OCI-LY7 (cell line): ENCODE measurements at regions not wholly inside any gene's neighbourhood (a gene's known extent, or its start where the extent isn't known, plus 50 kb on each side); places are given as distances from the start of the nearest gene placed in this dataset.
"Not testable (repeated sequence)": the region's sequence is repeated elsewhere in the genome, so short reads cannot be mapped to it uniquely, and the experiment has no call there.

ENCODE experiments used
- BruUV-seq: library from RNA; stranded (reverse); fragments of 400-500 nt; replicated peaks from 2 replicates; lab custom pipeline; 2021; lab: Mats Ljungman, UMichigan
- CTCF ChIA-PET: fragments of 300-600 bp; sonication (Branson Sonifier 250); formaldehyde crosslinking; loops from one replicate; lab custom pipeline; 2022; ENCODE audit warnings: antibody characterized with exemption; ENCODE audit not compliant: unreplicated experiment; lab: Charles Lee
- POLR2A ChIA-PET: fragments of 300-600 bp; sonication (Branson Sonifier 250); formaldehyde crosslinking; loops from one replicate; lab custom pipeline; 2022; ENCODE audit warnings: antibody characterized with exemption; lab: Charles Lee
- DNase-seq: peaks from one replicate; pipeline ENCODE4 v3.0.0-alpha.2; 2015; ENCODE audit warnings: low spot score
- H2AFZ ChIP-seq: fragments of 200-600 bp; sonication (generic), shearing (Covaris generic); 2 replicates; pipeline ENCODE4 v1.6.1; 2014; ENCODE audit warnings: mild to moderate bottlenecking, antibody characterized with exemption, low read length, moderate library complexity
- H3K27ac ChIP-seq: fragments of 200-600 bp; sonication (generic); 2 replicates; pipeline ENCODE4 v1.5.1; 2014; ENCODE audit warnings: mixed run types, low read depth, mild to moderate bottlenecking, moderate library complexity, low read length, inconsistent platforms; ENCODE audit not compliant: poor library complexity, severe bottlenecking
- H3K36me3 ChIP-seq: fragments of 200-600 bp; sonication (generic); 2 replicates; pipeline ENCODE4 v1.6.1; 2014; ENCODE audit warnings: mild to moderate bottlenecking, antibody characterized with exemption, low read length, moderate library complexity, mixed read lengths; ENCODE audit not compliant: insufficient read depth
- H3K4me1 ChIP-seq: fragments of 200-600 bp; sonication (generic); 2 replicates; pipeline ENCODE4 v1.5.1; 2014; ENCODE audit warnings: mild to moderate bottlenecking, low read length; ENCODE audit not compliant: insufficient read depth, poor library complexity, severe bottlenecking
- H3K4me2 ChIP-seq: fragments of 200-600 bp; sonication (generic); 2 replicates; pipeline ENCODE4 v1.6.1; 2014; ENCODE audit warnings: mild to moderate bottlenecking, low read length
- H3K4me3 ChIP-seq: fragments of 200-600 bp; sonication (generic); 2 replicates; pipeline ENCODE4 v1.5.1; 2014; ENCODE audit warnings: mild to moderate bottlenecking, low read depth, low read length; ENCODE audit not compliant: poor library complexity, severe bottlenecking
- H3K79me2 ChIP-seq: fragments of 200-600 bp; sonication (generic); 2 replicates; pipeline ENCODE4 v1.6.1; 2016; ENCODE audit warnings: low read depth, mild to moderate bottlenecking, low read length, moderate library complexity, mixed read lengths; ENCODE audit not compliant: insufficient read depth
- H3K9me2 ChIP-seq: fragments of 200-600 bp; sonication (generic); 2 replicates; pipeline ENCODE4 v1.6.1; 2016; ENCODE audit warnings: mild to moderate bottlenecking, low read length, mixed read lengths; ENCODE audit not compliant: insufficient read depth
- H3K9me3 ChIP-seq: fragments of 200-600 bp; sonication (generic); 2 replicates; pipeline ENCODE4 v1.6.1; 2014; ENCODE audit warnings: mild to moderate bottlenecking, mixed run types, low read length, mixed read lengths
- H4K20me1 ChIP-seq: fragments of 200-600 bp; sonication (generic); 2 replicates; pipeline ENCODE4 v1.6.1; 2014; ENCODE audit warnings: mild to moderate bottlenecking, antibody characterized with exemption, low read length, moderate library complexity, mixed read lengths; ENCODE audit not compliant: insufficient read depth
- CTCF ChIP-seq: fragments of 200-600 bp; sonication (generic); conservative IDR thresholded peaks from 2 replicates; pipeline ENCODE4 v1.5.1; 2014; ENCODE audit warnings: mild to moderate bottlenecking, antibody characterized with exemption, low read length, moderate library complexity, mixed read lengths
- EZH2phosphoT487 ChIP-seq: fragments of 200-600 bp; sonication (generic); IDR thresholded peaks from 2 replicates; pipeline ENCODE4 v1.6.1; 2018; ENCODE audit warnings: low read depth, borderline replicate concordance, mild to moderate bottlenecking, mixed run types, antibody characterized with exemption, low read length, moderate library complexity, mixed read lengths
- intact Hi-C: fragments of 100-400 bp; cut with micrococcal nuclease; formaldehyde crosslinking; loops from one replicate; pipeline ENCODE4 v1.10.0; 2022; ENCODE audit not compliant: unreplicated experiment

GRCh38 chr11:106309070-106309684, 231.7 kb downstream of the AASDHPPT start:
- BruUV-seq: no TSS peak
- Histone ChIP-seq H3K4me2 (no peak overlapping the region), H3K4me1 (no peaks in the 10 kb centered on the region), H3K36me3 (no peaks in the 10 kb centered on the region), H2AFZ (no peak overlapping the region), H4K20me1 (no peaks in the 10 kb centered on the region), H3K27ac (no peak overlapping the region), H3K9me2 (no peaks in the 10 kb centered on the region), H3K79me2 (no peaks in the 10 kb centered on the region), H3K9me3 (no peaks in the 10 kb centered on the region), H3K4me3 (no peak overlapping the region)
- ChIA-PET POLR2A (no interaction called here), CTCF (no interaction called here)
- intact Hi-C loops: no loop called here
- TF ChIP-seq EZH2phosphoT487: no peak
- TF ChIP-seq CTCF: no peak
- no peak for DNase-seq

GRCh38 chr11:106311531-106312230, 234.2 kb downstream of the AASDHPPT start:
- Histone ChIP-seq H3K79me2 (no peaks in the 10 kb centered on the region), H3K27ac (no peak overlapping the region), H2AFZ (no peak overlapping the region), H3K4me1 (no peaks in the 10 kb centered on the region), H3K9me2 (no peaks in the 10 kb centered on the region), H4K20me1 (no peaks in the 10 kb centered on the region), H3K4me3 (no peak overlapping the region), H3K36me3 (no peaks in the 10 kb centered on the region), H3K9me3 (no peaks in the 10 kb centered on the region), H3K4me2 (no peak overlapping the region)
- DNase-seq: no peak
- TF ChIP-seq EZH2phosphoT487: no peak
- no peak for TF ChIP-seq CTCF
- ChIA-PET POLR2A (no interaction called here), CTCF (no interaction called here)
- no TSS peak for BruUV-seq
- intact Hi-C loops: no loop called here

GRCh38 chr11:106317208-106317773, 239.8 kb downstream of the AASDHPPT start:
- H3K4me3 ChIP-seq, H3K4me2 ChIP-seq, intact Hi-C loops, POLR2A ChIA-PET, DNase-seq, H3K79me2 ChIP-seq, BruUV-seq, H3K4me1 ChIP-seq, CTCF ChIA-PET, H2AFZ ChIP-seq, H3K9me3 ChIP-seq, H4K20me1 ChIP-seq, H3K27ac ChIP-seq, H3K9me2 ChIP-seq, H3K36me3 ChIP-seq: not testable (repeated sequence)
